ENCODE measurements at regions not wholly inside any gene's neighbourhood (a gene's known extent, or its start where the extent isn't known, plus 50 kb on each side); places are given as distances from the start of the nearest gene placed in this dataset.
"Not testable (repeated sequence)": the region's sequence is repeated elsewhere in the genome, so short reads cannot be mapped to it uniquely, and the experiment has no call there.

- no peak for DNase-seq
Measured at GRCh38 chr14:48333221-48333920, 658.0 kb upstream of the MDGA2 start.

DNA sequence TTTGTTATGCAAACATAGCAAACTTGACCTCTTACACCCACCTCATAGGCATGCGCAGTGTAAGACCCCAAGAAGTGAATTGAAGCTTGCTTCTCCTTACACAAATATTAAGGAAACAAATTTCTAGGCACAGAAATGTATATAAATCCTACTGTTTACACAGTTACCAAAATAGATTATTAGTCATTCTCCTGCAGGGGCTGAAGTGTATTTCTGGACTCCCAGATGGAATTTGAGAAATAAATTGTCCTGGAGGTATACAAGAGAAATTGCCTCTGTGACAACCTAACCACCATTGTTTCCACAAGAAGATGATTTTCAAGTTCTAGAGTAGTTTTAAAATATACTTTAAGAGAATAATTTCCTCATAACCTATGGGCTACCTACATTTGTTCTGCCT is 656.0 kb upstream of the MDGA2 start:
- DNase-seq, result no peak

GRCh38 chr14:48325486-48325885 is 650.1 kb upstream of the MDGA2 start:
- DNase-seq, result no peak

- DNase-seq, result no peak
Measured at GRCh38 chr14:48323665-48324064, 648.3 kb upstream of the MDGA2 start.

DNA sequence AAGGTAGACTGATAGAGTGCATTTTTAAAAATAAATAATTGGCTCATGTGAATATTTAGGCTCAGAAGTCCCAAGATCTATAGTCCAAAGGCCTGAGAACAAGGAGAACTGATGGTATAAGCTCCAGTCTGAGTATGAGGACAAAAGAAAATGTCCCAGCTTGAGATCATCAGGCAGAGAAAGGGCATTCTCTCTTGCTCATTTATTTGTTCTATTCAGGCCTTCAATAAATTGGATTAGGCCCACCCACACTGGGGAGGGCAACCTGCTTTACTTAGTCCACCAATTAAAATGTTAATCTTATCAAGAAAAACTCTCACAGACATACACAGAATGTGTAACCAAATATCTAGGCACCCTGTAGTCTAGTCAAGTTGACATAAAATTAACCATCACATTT is 644.4 kb upstream of the MDGA2 start:
- no peak for DNase-seq

GRCh38 chr14:48304729-48305128 is 629.3 kb upstream of the MDGA2 start:
- no peak for DNase-seq

- no peak for DNase-seq
Measured at GRCh38 chr14:48289701-48290100, 614.3 kb upstream of the MDGA2 start.

DNA sequence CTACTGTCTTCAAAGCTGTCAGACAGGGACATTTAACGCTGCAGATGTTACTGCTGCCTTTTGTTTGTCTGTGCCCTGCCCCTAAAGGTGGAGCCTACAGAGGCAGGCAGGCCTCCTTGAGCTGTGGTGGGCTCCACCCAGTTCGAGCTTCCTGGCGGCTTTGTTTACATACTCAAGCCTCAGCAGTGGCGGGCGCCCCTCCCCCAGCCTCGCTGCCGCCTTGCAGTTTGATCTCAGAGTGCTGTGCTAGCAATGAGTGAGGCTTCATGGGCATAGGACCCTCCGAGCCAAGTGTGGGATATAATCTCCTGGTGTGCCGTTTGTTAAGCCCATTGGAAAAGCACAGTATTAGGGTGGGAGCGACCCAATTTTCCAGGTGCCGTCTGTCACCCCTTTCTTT is 609.8 kb upstream of the MDGA2 start:
- DNase-seq, result not testable (repeated sequence)

DNA sequence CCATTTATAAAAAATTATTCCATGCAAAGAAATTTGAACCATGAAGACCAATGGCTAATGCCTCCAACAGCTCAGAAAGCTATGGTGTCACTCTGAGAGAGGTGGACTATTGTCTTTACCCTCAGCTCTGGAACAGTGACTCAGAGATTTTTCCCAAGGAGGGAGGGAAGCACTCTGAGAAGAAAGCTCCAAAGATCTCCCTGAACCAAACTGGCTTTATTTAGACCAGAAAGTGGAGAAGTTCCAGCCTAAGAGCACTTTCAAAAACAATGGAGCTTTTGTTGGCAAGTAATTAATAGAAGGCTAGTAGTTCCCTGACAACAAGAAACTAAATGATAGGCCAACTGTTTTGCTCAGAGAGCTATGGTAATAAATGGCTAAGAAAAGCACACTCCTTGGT is 599.9 kb upstream of the MDGA2 start:
- DNase-seq, result no peak

DNA sequence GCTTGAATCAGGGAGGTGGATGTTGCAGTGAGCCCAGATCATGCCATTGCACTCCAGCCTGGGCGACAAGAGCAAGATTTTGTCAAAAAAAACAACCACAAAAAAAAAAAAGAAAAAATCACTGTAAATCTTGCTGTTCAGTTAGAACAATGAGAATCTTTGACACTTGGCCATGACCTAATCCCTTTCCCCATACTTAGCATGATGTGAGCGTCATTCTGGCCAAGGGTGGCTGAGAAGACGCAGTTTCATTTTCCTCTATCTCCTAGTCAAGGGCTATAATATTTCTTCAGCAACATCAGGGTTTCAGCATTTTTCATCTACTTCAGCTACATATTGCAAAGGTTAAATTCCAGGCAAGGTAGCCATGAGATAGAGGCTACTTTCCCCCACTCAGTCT is 599.4 kb upstream of the MDGA2 start:
- DNase-seq, result no peak

DNA sequence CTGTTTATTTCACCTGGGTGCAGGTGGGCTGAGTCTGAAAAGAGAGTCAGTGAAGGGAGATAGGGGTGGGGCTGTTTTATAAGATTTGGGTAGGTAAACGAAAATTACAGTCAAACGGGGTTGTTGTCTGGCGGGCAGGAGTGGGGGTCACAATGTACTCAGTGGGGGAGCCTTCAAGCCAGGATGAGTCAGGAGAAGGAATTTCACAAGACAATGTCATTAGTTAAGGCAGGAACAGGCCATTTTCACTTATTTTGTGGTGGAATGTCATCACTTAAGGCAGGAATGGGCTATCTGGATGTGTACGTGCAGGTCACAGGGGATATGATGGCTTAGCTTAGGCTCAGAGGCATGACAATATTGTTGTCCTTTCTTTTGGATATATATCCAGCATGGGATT is 592.5 kb upstream of the MDGA2 start:
- DNase-seq, result not testable (repeated sequence)

- DNase-seq, result not testable (repeated sequence)
Measured at GRCh38 chr14:48266201-48266600, 590.8 kb upstream of the MDGA2 start.

- no peak for DNase-seq
Measured at GRCh38 chr14:48261436-48261835, 586.0 kb upstream of the MDGA2 start.

DNA sequence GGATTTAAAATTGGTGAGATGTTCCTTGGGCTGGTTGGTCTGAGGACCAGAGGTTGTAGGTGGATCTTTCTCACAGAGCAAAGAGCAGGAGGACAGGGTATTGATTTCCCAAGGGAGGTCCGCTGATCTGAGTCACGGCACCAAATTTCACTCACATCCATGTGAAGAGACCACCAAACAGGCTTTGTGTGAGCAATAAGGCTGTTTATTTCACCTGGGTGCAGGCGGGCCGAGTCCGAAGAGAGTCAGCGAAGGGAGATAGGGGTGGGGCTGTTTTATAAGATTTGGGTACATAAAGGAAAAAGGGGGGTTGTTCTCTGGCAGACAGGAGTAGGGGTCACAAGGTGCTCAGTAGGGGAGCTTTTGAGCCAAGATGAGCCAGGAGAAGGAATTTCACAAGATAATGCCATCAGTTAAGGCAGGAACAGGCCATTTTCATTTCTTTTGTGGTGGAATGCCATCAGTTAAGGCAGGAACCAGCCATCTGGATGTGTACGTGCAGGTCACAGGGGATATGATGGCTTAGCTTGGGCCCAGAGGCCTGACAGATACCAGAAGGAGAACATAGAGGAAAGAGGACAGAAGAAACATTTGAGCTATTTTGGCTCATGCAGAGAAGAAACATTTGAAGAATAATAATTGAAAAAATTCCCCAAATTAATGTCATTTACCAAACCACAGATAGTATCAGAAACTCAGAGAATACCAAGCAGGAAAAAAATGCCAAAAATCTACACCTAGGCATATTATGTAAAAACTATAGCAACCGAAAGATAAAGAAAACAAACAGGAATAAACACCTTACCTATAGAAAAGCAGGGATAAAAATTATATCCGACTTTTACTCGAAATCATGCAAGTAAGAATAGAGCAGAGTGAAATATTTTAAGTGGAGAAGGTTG is 585.2 kb upstream of the MDGA2 start:
- not testable (repeated sequence) for DNase-seq

DNA sequence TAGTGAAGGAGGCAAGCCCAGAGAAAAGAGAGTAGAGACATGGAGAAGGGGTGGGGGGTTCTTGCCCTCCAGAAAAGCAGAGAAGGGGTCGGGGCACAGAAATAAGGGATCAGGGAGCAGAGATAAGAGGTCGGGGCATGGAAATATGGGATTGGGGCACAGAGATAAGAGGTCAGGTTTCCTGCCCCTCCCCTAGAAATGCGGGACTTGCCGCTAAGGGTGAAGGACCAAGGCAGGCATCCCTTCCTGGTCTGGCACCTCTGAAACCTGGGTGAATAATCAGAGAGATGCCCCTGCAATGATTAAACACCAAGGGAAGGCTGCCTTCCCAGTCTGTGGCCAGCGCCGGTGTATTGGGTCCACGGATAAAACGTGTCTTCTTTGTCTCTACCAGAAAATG is 584.5 kb upstream of the MDGA2 start:
- not testable (repeated sequence) for DNase-seq

DNA sequence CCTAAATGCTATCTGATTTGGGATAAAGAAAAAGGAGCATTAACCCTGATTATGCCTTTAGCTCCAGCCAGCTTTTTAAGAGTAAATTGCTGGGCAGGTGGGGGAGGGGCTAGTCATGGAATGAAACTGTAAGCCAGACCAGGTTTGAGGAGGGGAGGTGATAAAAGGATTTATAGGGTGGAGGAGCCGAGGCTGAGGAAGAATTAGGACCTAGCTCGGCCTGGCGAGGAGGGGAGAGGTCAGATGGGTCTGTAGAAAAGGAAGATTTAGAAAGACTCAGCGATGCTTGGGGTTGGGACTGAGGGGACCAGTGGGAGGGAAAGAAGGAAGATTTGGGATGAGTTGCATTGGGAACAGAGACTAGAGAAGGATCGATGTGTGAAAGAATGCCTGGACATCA is 583.8 kb upstream of the MDGA2 start:
- not testable (repeated sequence) for DNase-seq

DNA sequence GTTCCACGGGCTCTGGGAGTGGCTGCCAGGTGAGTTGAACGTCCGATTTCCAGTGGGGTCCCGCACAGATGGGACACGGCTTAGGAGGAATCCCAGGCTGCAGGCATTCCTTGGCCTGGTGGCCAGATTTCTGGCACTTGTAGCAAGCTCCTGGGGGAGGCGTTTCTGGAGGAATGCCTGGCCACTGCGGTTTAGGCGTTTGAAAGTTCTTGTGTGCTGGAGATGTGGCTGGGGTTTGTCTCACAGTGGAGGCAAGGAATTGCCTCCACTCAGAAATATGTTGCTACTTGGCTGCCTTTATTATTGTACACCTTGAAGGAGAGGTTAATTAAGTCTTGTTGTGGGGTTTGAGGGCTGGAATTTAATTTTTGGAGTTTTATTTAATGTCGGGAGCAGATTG is 583.3 kb upstream of the MDGA2 start:
- not testable (repeated sequence) for DNase-seq

DNA sequence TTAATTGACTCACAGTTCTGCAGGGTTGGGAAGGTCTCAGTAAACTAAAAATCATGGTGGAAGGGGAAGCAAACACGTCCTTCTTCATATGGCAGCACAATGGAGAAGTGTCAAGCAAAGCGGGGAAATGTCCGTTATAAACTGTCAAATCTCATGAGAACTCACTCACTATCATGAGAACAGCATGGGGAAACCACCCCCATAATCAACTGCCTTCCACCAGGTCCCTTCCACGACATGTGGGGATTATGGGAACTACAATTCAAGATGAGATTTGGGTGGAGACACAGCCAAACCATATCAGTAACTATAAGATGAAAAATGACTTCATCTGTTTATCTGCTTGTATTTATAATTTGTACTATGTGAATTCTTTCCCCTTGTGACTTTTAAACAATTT is 577.6 kb upstream of the MDGA2 start:
- no peak for DNase-seq

DNA sequence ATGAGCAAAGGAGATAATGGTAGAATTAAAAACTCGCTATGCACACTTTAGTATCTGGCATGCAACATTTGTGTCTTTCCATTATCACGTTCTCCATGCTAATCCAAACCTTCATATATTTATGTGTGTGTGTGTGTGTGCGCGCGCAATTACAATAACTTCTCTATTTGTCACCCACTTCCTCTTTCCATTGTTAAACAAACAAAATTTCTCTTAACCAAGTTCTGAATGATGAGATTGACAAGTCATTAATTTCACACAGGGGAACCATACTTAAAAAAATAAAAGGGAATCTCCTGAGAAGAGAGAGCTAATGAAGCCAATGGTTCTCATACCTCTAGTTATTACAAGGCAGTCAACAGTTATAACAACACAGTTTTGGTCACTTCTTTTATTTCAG is 575.9 kb upstream of the MDGA2 start:
- no peak for DNase-seq

DNA sequence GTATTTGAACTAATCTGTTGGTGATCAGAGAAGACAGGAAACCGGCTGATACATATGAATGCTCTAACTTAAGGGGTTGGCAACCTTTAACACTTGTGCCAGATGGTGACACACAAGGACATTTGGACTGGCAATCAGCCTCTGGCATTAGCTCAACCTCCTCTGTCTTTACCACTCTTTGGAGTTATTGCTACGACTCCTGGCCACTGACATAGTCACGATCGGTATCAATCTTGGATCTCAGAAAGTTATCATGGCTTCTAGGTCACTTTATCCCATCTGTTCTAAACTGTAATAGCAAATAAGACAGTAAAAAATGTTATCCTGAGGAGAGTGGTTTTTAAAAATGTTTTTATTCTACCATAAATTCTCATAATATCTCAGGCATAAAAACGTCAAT is 575.2 kb upstream of the MDGA2 start:
- DNase-seq, result no peak

- DNase-seq, result no peak
Measured at GRCh38 chr14:48247977-48248376, 572.6 kb upstream of the MDGA2 start.

DNA sequence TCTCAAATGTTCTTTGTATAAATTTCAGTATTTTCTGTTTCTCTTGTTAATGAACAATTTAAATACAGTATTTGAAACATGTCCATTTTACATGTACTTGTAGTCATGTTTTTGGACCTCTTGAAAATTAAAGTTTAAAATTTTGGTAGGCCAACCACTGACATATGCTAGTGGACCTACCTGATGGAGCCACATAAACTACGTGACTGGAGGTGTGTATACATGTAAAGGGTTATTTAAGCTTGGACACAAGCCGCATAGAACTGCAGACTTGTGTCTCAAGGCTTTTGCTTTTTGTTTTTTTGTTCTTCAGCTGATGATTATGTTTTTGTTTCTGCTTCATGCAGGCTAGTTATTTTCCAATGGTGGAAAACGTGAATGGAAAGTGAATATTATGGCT is 568.5 kb upstream of the MDGA2 start:
- DNase-seq, result no peak

GRCh38 chr14:48229091-48229490 is 553.7 kb upstream of the MDGA2 start:
- DNase-seq, result no peak

DNA sequence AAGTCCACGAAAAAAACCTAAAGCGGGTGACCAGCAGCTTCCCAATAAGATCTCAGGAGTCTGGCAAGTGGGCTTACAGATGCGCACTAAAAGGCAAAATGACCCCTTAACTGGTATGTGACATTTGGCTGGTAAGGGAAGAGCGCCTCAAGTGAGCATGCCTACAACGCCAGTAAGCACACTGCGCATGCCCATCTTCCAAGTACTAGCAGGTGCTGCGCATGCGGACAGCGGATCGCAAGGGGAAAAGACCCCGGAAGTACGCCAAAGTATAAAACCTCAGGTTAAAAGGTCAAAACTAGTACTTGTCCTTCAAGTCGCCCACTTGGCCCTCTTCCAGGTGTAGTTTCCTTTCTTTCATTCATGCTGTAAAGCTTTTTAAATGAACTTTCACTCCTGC is 518.5 kb upstream of the MDGA2 start:
- DNase-seq, result no peak
